ENCODE measurements at regions not wholly inside any gene's neighbourhood (a gene's known extent, or its start where the extent isn't known, plus 50 kb on each side); places are given as distances from the start of the nearest gene placed in this dataset.

GRCh38 chr1:48055876-48056764 lies 58.9 kb upstream of the TRABD2B start:
- FAIRE-seq (peak; percentile 40), DNase-seq (ENCODE audit: low spot score) (no peak)

- FAIRE-seq (no peak), DNase-seq (ENCODE audit: low spot score) (no peak)
Observed at GRCh38 chr1:48054232-48054631, 57.0 kb upstream of the TRABD2B start.

GRCh38 chr1:48052923-48053291 lies 55.7 kb upstream of the TRABD2B start:
- DNase-seq (ENCODE audit: low spot score) (no peak), FAIRE-seq (no peak)

GRCh38 chr1:48051466-48052126 lies 54.4 kb upstream of the TRABD2B start:
- DNase-seq (ENCODE audit: low spot score): no peak
- no peak for FAIRE-seq

GRCh38 chr1:48049823-48050535 lies 52.8 kb upstream of the TRABD2B start:
- no peak for FAIRE-seq
- no peak for DNase-seq (ENCODE audit: low spot score)

- DNase-seq (ENCODE audit: low spot score): no peak
- FAIRE-seq: no peak
Observed at GRCh38 chr1:48048980-48049379, 51.8 kb upstream of the TRABD2B start.

GRCh38 chr1:48048064-48048463 lies 50.9 kb upstream of the TRABD2B start:
- DNase-seq (ENCODE audit: low spot score): peak; percentile 27
- FAIRE-seq: no peak

- FAIRE-seq (peak; percentile 85), DNase-seq (ENCODE audit: low spot score) (peak; percentile 73)
Observed at GRCh38 chr1:48047116-48047515, 49.9 kb upstream of the TRABD2B start.

All from RCC 7860 (cell line).